HepG2 (cell line): ENCODE measurements at regions not wholly inside any gene's neighbourhood (a gene's known extent, or its start where the extent isn't known, plus 50 kb on each side); places are given as distances from the start of the nearest gene placed in this dataset.

ENCODE experiments used
- ATAC-seq: fragments of 200-7000 bp; cut with Tn5 transposase; 3 replicates; pipeline ENCODE4 v1.9.1; 2020; ENCODE audit warnings: mild to moderate bottlenecking, moderate library complexity
- BruUV-seq: library from RNA; stranded (reverse); fragments of 400-500 nt; replicated peaks from 2 replicates; lab custom pipeline; 2021; lab: Mats Ljungman, UMichigan
- CTCF ChIA-PET: fragments of 300-600 bp; formaldehyde crosslinking; extraction: SDS; loops from one replicate; lab custom pipeline; 2021; ENCODE audit warnings: low total read pairs, inconsistent platforms, low intra/inter-chr PET ratio; lab: Yijun Ruan, JAX
- POLR2A ChIA-PET: fragments of 350-600 bp; sonication (Branson Sonifier 250); formaldehyde crosslinking; loops from one replicate; lab custom pipeline; 2020; ENCODE audit warnings: antibody characterized with exemption, inconsistent platforms; lab: Yijun Ruan, JAX
- DNase-seq: peaks from one replicate; pipeline ENCODE4 v3.0.0-alpha.2; 2015; ENCODE audit warnings: low spot score
- FAIRE-seq: peaks from 3 replicates; lab custom pipeline; 2011; peaks lifted over from hg19 to GRCh38; lab: Jason Lieb, UNC
- H2AFZ ChIP-seq: one replicate; pipeline ENCODE4 v1.6.1; 2011; ENCODE audit warnings: low read length, inconsistent platforms
- H3K27ac ChIP-seq: fragments of 300-600 bp; 3 replicates; pipeline ENCODE4 v1.8.0; 2011; ENCODE audit warnings: mixed run types, mild to moderate bottlenecking, mixed read lengths, low read length, inconsistent platforms; ENCODE audit not compliant: insufficient read depth; ENCODE audit errors: extremely low read length
- H3K27me3 ChIP-seq, 2 experiments: fragments of 200-600 bp in 1 of 2; 2 replicates in 1 of 2; 3 replicates in 1 of 2; pipeline versions ENCODE4 v1.6.0 to v1.8.0; 2011; ENCODE audit warnings: low read length in 2 of 2, mild to moderate bottlenecking in 2 of 2, moderate library complexity in 2 of 2, inconsistent platforms in 1 of 2; ENCODE audit not compliant: insufficient read depth in 2 of 2, control insufficient read depth in 1 of 2
- H3K36me3 ChIP-seq, 2 experiments: fragments of 200-600 bp in 1 of 2; replicated peaks in 1 of 2; 2 replicates in 1 of 2; 3 replicates in 1 of 2; pipeline versions ENCODE4 v1.5.1 to v1.8.0; 2011; ENCODE audit warnings: low read length in 2 of 2, inconsistent platforms in 1 of 2; ENCODE audit not compliant: insufficient read depth in 2 of 2, control insufficient read depth in 1 of 2
- H3K4me1 ChIP-seq: 2 replicates; pipeline ENCODE4 v1.5.1; 2012; ENCODE audit warnings: low read length, inconsistent platforms; ENCODE audit not compliant: insufficient read depth
- H3K4me2 ChIP-seq: 2 replicates; pipeline ENCODE4 v1.6.0; 2011; ENCODE audit warnings: low read depth, low read length, inconsistent platforms
- H3K4me3 ChIP-seq, 3 experiments: fragments of 200-600 bp in 1 of 3; sonication (generic), shearing (Covaris generic) in 1 of 3; replicated peaks in 1 of 3; 2 replicates each; pipeline ENCODE4 v1.5.1; 2011 to 2016; ENCODE audit warnings: low read length in 3 of 3, inconsistent platforms in 2 of 3, low read depth in 2 of 3, mild to moderate bottlenecking in 2 of 3, control low read depth in 1 of 3, mixed read lengths in 1 of 3; ENCODE audit not compliant: insufficient read depth in 1 of 3
- H3K79me2 ChIP-seq: one replicate; pipeline ENCODE4 v1.6.1; 2011; ENCODE audit warnings: low read length, inconsistent platforms; ENCODE audit not compliant: insufficient read depth
- H3K9ac ChIP-seq: 2 replicates; pipeline ENCODE4 v1.6.0; 2011; ENCODE audit warnings: mild to moderate bottlenecking, low read depth, low read length, inconsistent platforms; ENCODE audit not compliant: insufficient read depth
- H3K9me3 ChIP-seq: 2 replicates; pipeline ENCODE4 v1.5.1; 2012; ENCODE audit warnings: mild to moderate bottlenecking, low read length
- H4K20me1 ChIP-seq: 2 replicates; pipeline ENCODE4 v1.6.0; 2011; ENCODE audit warnings: inconsistent platforms, mild to moderate bottlenecking, low read length, moderate library complexity; ENCODE audit not compliant: insufficient read depth
- FOSL2 ChIP-seq: sonication (generic); formaldehyde crosslinking; IDR thresholded peaks from 2 replicates; pipeline ENCODE4 v1.4.0; 2020; ENCODE audit warnings: missing genetic modification reagents
- GABPA ChIP-seq, 2 experiments: IDR thresholded peaks; 2 replicates each; pipeline ENCODE4 v1.6.1; 2011 to 2016; ENCODE audit warnings: low read depth in 2 of 2, low read length in 1 of 2, missing biosample characterization in 1 of 2, missing genetic modification characterization in 1 of 2
- GZF1 ChIP-seq: sonication (generic); formaldehyde crosslinking; IDR thresholded peaks from 2 replicates; pipeline ENCODE4 v1.5.1; 2020; ENCODE audit warnings: mild to moderate bottlenecking, missing genetic modification reagents
- IKZF1 ChIP-seq: fragments of 450-650 bp; IDR thresholded peaks from 2 replicates; pipeline ENCODE4 v1.7.1; 2016
- KLF11 ChIP-seq: IDR thresholded peaks from 2 replicates; pipeline ENCODE4 v1.6.1; 2016; ENCODE audit warnings: missing compliant biosample characterization
- KLF13 ChIP-seq: sonication (generic); formaldehyde crosslinking; IDR thresholded peaks from 2 replicates; pipeline ENCODE4 v1.4.0; 2020; ENCODE audit warnings: mild to moderate bottlenecking, missing genetic modification reagents
- KLF15 ChIP-seq: sonication (generic); formaldehyde crosslinking; IDR thresholded peaks from 2 replicates; pipeline ENCODE4 v1.8.1; 2023; ENCODE audit warnings: borderline replicate concordance, mild to moderate bottlenecking, inconsistent platforms, missing genetic modification reagents, mixed read lengths
- NR3C1 ChIP-seq: sonication (generic); formaldehyde crosslinking; IDR thresholded peaks from 2 replicates; pipeline ENCODE4 v1.4.0; 2020; ENCODE audit warnings: missing genetic modification reagents
- PAX8 ChIP-seq: sonication (generic); formaldehyde crosslinking; IDR thresholded peaks from 2 replicates; pipeline ENCODE4 v1.8.0; 2022; ENCODE audit warnings: mild to moderate bottlenecking, missing genetic modification reagents, borderline replicate concordance
- SIX1 ChIP-seq: sonication (generic); formaldehyde crosslinking; IDR thresholded peaks from 2 replicates; pipeline ENCODE4 v1.4.0; 2020; ENCODE audit warnings: missing genetic modification reagents, borderline replicate concordance
- SP1 ChIP-seq, 2 experiments: fragments of 450-650 bp in 1 of 2; sonication (generic) in 1 of 2; formaldehyde crosslinking in 1 of 2; IDR thresholded peaks; 2 replicates each; pipeline versions ENCODE4 v1.4.0 to v1.6.1; 2016 to 2020; ENCODE audit warnings: missing genetic modification reagents in 1 of 2
- TRIM22 ChIP-seq: fragments of 450-650 bp; IDR thresholded peaks from 2 replicates; pipeline ENCODE4 v1.6.1; 2017
- WIZ ChIP-seq: sonication (generic); formaldehyde crosslinking; IDR thresholded peaks from 2 replicates; pipeline ENCODE4 v1.5.1; 2020; ENCODE audit warnings: mild to moderate bottlenecking, missing genetic modification reagents
- ZNF33A ChIP-seq: sonication (generic); formaldehyde crosslinking; IDR thresholded peaks from 2 replicates; pipeline ENCODE4 v1.5.1; 2020; ENCODE audit warnings: missing genetic modification reagents, mild to moderate bottlenecking, moderate library complexity, borderline replicate concordance
- ZNF367 ChIP-seq: sonication (generic); formaldehyde crosslinking; IDR thresholded peaks from 2 replicates; pipeline ENCODE4 v1.4.0; 2020; ENCODE audit warnings: missing genetic modification reagents, borderline replicate concordance
- ZNF383 ChIP-seq: sonication (generic); formaldehyde crosslinking; IDR thresholded peaks from 2 replicates; pipeline ENCODE4 v1.4.0; 2020; ENCODE audit warnings: missing genetic modification reagents, mild to moderate bottlenecking, borderline replicate concordance
- ZNF580 ChIP-seq: IDR thresholded peaks from 2 replicates; pipeline ENCODE4 v1.6.1; 2016; ENCODE audit warnings: low read depth, borderline replicate concordance
- ZNF629 ChIP-seq: sonication (generic); formaldehyde crosslinking; conservative IDR thresholded peaks from 2 replicates; pipeline ENCODE4 v1.5.0; 2020; ENCODE audit warnings: missing genetic modification reagents
- ZNF770 ChIP-seq: sonication (generic); formaldehyde crosslinking; IDR thresholded peaks from 2 replicates; pipeline ENCODE4 v1.5.0; 2020; ENCODE audit warnings: mild to moderate bottlenecking, missing genetic modification reagents
- ZNF841 ChIP-seq: sonication (generic); formaldehyde crosslinking; IDR thresholded peaks from 2 replicates; pipeline ENCODE4 v1.8.1; 2023; ENCODE audit warnings: missing genetic modification reagents, borderline replicate concordance
- WGBS: methylation state at CpG from one replicate; pipeline ENCODE4 v1.1.6; 2017; ENCODE audit warnings: low lambda C conversion rate; 5-methylcytosine and 5-hydroxymethylcytosine counted together
- in situ Hi-C: cut with HindIII; loops from 2 replicates; pipeline ENCODE4 v1.10.0; 2017; ENCODE audit warnings: low pct_unique_long_range_greater_than_20kb; ENCODE audit not compliant: extremely low pct_ligation_motif_present
- intact Hi-C: fragments of 100-400 bp; cut with micrococcal nuclease; formaldehyde crosslinking; loops from one replicate; pipeline ENCODE4 v1.10.0; 2022; ENCODE audit not compliant: unreplicated experiment

GRCh38 chr2:67225287-67225973, 171.7 kb upstream of the ETAA1 start:
- Histone ChIP-seq H3K9ac (no peak overlapping the region), H2AFZ (no peak overlapping the region)
- DNase-seq, result no peak
- in situ Hi-C loops, result no loop called here
- no peak for TF ChIP-seq ZNF367 (CRISPR knock-in tag)
- TF ChIP-seq PAX8 (CRISPR knock-in tag), result no peak
- TF ChIP-seq SP1 (IDR thresholded peaks at IDR 0.05), result no peak
- TF ChIP-seq SP1 (CRISPR knock-in tag; IDR thresholded peaks at IDR 0.05), result no peak
- no peak for TF ChIP-seq ZNF629
- TF ChIP-seq ZNF33A (CRISPR knock-in tag), result no peak
- TF ChIP-seq ZNF580 (CRISPR knock-in tag), result no peak
- no peak for TF ChIP-seq KLF15 (CRISPR knock-in tag)
- no peak for TF ChIP-seq NR3C1
- TF ChIP-seq GZF1, result no peak
- no peak for TF ChIP-seq WIZ (CRISPR knock-in tag)
- no peak for TF ChIP-seq ZNF383
- no peak for TF ChIP-seq GABPA (IDR thresholded peaks at IDR 0.05; ENCODE audit: low read depth, low read length)
- TF ChIP-seq GABPA (CRISPR knock-in tag; IDR thresholded peaks at IDR 0.05; ENCODE audit: low read depth), result no peak
- no peak for TF ChIP-seq ZNF841
- TF ChIP-seq TRIM22, result no peak
- TF ChIP-seq ZNF770 (CRISPR knock-in tag), result no peak
- TF ChIP-seq KLF13 (CRISPR knock-in tag), result no peak
- no peak for TF ChIP-seq IKZF1
- TF ChIP-seq SIX1 (CRISPR knock-in tag), result no peak
- no peak for TF ChIP-seq FOSL2 (CRISPR knock-in tag)
- TF ChIP-seq KLF11, result no peak
- TF ChIP-seq, all 625 proteins: peak for 0
- ChIA-PET CTCF (no interaction called here), POLR2A (no interaction called here)
- Histone ChIP-seq H3K4me2 (no peak overlapping the region), H3K9me3 (no peaks in the 10 kb centered on the region), H3K4me1 (no peaks in the 10 kb centered on the region), H4K20me1 (no peaks in the 10 kb centered on the region), H3K27ac (no peak overlapping the region), H3K4me3 (no peak overlapping the region), H3K36me3 (no peaks in the 10 kb centered on the region), H3K27me3 (no peaks in the 10 kb centered on the region), H3K79me2 (no peaks in the 10 kb centered on the region)
- 41% methylated on average over 4 of the region's 4 CpGs for WGBS
- no peak for ATAC-seq
- no peak for FAIRE-seq
- BruUV-seq, result no TSS peak
- intact Hi-C loops, result no loop called here
